CD4-positive, alpha-beta T cell treated with Interleukin-15 for 4 hours (primary cell): ENCODE measurements at regions not wholly inside any gene's neighbourhood (a gene's known extent, or its start where the extent isn't known, plus 50 kb on each side); places are given as distances from the start of the nearest gene placed in this dataset.
"Not testable (repeated sequence)": the region's sequence is repeated elsewhere in the genome, so short reads cannot be mapped to it uniquely, and the experiment has no call there.

ENCODE experiments used
- DNase-seq: peaks from one replicate; pipeline ENCODE4 v3.0.0-alpha.2; 2020; ENCODE audit warnings: low spot score

- DNase-seq = not testable (repeated sequence)
These were observed 403.1 kb upstream of the RORB start for GRCh38 chr9:74094037-74094436.

- no peak for DNase-seq
These were observed 402.4 kb upstream of the RORB start for GRCh38 chr9:74094766-74095165.

- DNase-seq = no peak
These were observed 401.2 kb upstream of the RORB start for GRCh38 chr9:74095925-74096324.

GRCh38 chr9:74096420-74096819 is 400.7 kb upstream of the RORB start:
- no peak for DNase-seq

- DNase-seq = no peak
These were observed 397.1 kb upstream of the RORB start for GRCh38 chr9:74100042-74100441.

- not testable (repeated sequence) for DNase-seq
These were observed 395.0 kb upstream of the RORB start for GRCh38 chr9:74102148-74102547.

GRCh38 chr9:74102702-74103101 is 394.4 kb upstream of the RORB start:
- DNase-seq = no peak

- DNase-seq = no peak
These were observed 389.4 kb upstream of the RORB start for GRCh38 chr9:74107692-74108091.

GRCh38 chr9:74115976-74116375 is 381.2 kb upstream of the RORB start:
- no peak for DNase-seq

GRCh38 chr9:74117151-74117550 is 380.0 kb upstream of the RORB start:
- DNase-seq = no peak

- DNase-seq = no peak
These were observed 379.4 kb upstream of the RORB start for GRCh38 chr9:74117731-74118130.

GRCh38 chr9:74120061-74120460 is 377.1 kb upstream of the RORB start:
- no peak for DNase-seq

GRCh38 chr9:74120470-74120869 is 376.7 kb upstream of the RORB start:
- no peak for DNase-seq

- no peak for DNase-seq
These were observed 374.9 kb upstream of the RORB start for GRCh38 chr9:74122216-74122615.

- DNase-seq = no peak
These were observed 374.5 kb upstream of the RORB start for GRCh38 chr9:74122661-74123060.

GRCh38 chr9:74125941-74126340 is 371.2 kb upstream of the RORB start:
- DNase-seq = no peak

GRCh38 chr9:74132986-74133385 is 364.1 kb upstream of the RORB start:
- no peak for DNase-seq

GRCh38 chr9:74133921-74134320 is 363.2 kb upstream of the RORB start:
- no peak for DNase-seq

- DNase-seq = no peak
These were observed 359.0 kb upstream of the RORB start for GRCh38 chr9:74138182-74138581.

GRCh38 chr9:74140141-74140540 is 357.0 kb upstream of the RORB start:
- no peak for DNase-seq

GRCh38 chr9:74147906-74148305 is 349.2 kb upstream of the RORB start:
- DNase-seq = no peak

- no peak for DNase-seq
These were observed 324.3 kb upstream of the RORB start for GRCh38 chr9:74172874-74173273.

- DNase-seq = no peak
These were observed 323.9 kb upstream of the RORB start for GRCh38 chr9:74173284-74173683.

GRCh38 chr9:74197771-74198170 is 299.4 kb upstream of the RORB start:
- DNase-seq = not testable (repeated sequence)

GRCh38 chr9:74205056-74205455 is 292.1 kb upstream of the RORB start:
- DNase-seq = no peak
